Keratinocyte (primary cell): ENCODE measurements at regions not wholly inside any gene's neighbourhood (a gene's known extent, or its start where the extent isn't known, plus 50 kb on each side); places are given as distances from the start of the nearest gene placed in this dataset.

Experiments
- DNase-seq: peaks from one replicate; pipeline ENCODE4 v3.0.0-alpha.2; 2011; ENCODE audit warnings: low read depth, missing footprints, low spot score
- FAIRE-seq: peaks from 2 replicates; lab custom pipeline; 2011; peaks lifted over from hg19 to GRCh38; lab: Jason Lieb, UNC
- H2AFZ ChIP-seq: 2 replicates; pipeline ENCODE4 v1.6.0; 2012; ENCODE audit warnings: low read length, control low read depth, inconsistent platforms; ENCODE audit not compliant: control insufficient read depth
- H3K27ac ChIP-seq: 2 replicates; pipeline ENCODE4 v1.5.1; 2011; ENCODE audit warnings: low read length; ENCODE audit not compliant: control insufficient read depth, insufficient read depth
- H3K27me3 ChIP-seq: 3 replicates; pipeline ENCODE4 v1.6.0; 2011; ENCODE audit warnings: low read length; ENCODE audit not compliant: control insufficient read depth, insufficient read depth; ENCODE audit errors: extremely low read depth
- H3K36me3 ChIP-seq, 2 experiments: 2 replicates in 1 of 2; 3 replicates in 1 of 2; pipeline ENCODE4 v1.5.1; 2011; ENCODE audit warnings: low read length in 2 of 2, mild to moderate bottlenecking in 1 of 2; ENCODE audit not compliant: control insufficient read depth in 2 of 2, insufficient read depth in 2 of 2; ENCODE audit errors: extremely low read depth in 1 of 2
- H3K4me1 ChIP-seq: 3 replicates; pipeline ENCODE4 v1.5.1; 2011; ENCODE audit warnings: low read length; ENCODE audit not compliant: control insufficient read depth, insufficient read depth; ENCODE audit errors: extremely low read depth
- H3K4me2 ChIP-seq: 3 replicates; pipeline ENCODE4 v1.6.0; 2011; ENCODE audit warnings: low read depth, low read length; ENCODE audit not compliant: control insufficient read depth, insufficient read depth; ENCODE audit errors: extremely low read depth
- H3K4me3 ChIP-seq, 3 experiments: fragments of 200-600 bp in 1 of 3; sonication (generic) in 1 of 3; 2 replicates in 2 of 3; 3 replicates in 1 of 3; pipeline ENCODE4 v1.5.1; 2011 to 2016; ENCODE audit warnings: low read length in 3 of 3, mild to moderate bottlenecking in 3 of 3, control low read depth in 2 of 3, inconsistent platforms in 1 of 3, low read depth in 1 of 3, mixed read lengths in 1 of 3, mixed run types in 1 of 3, moderate library complexity in 1 of 3; ENCODE audit not compliant: control insufficient read depth in 2 of 3, insufficient read depth in 2 of 3; ENCODE audit errors: extremely low read depth in 1 of 3
- H3K79me2 ChIP-seq: 2 replicates; pipeline ENCODE4 v1.6.0; 2012; ENCODE audit warnings: low read length; ENCODE audit not compliant: control insufficient read depth, insufficient read depth
- H3K9ac ChIP-seq: 3 replicates; pipeline ENCODE4 v1.6.0; 2011; ENCODE audit warnings: low read length; ENCODE audit not compliant: control insufficient read depth, insufficient read depth; ENCODE audit errors: extremely low read depth
- H3K9me1 ChIP-seq: 3 replicates; pipeline ENCODE4 v1.6.0; 2011; ENCODE audit warnings: low read length; ENCODE audit not compliant: control insufficient read depth, insufficient read depth; ENCODE audit errors: extremely low read depth
- H3K9me3 ChIP-seq: 2 replicates; pipeline ENCODE4 v1.5.1; 2012; ENCODE audit warnings: low read depth, low read length; ENCODE audit not compliant: control insufficient read depth
- H4K20me1 ChIP-seq: 3 replicates; pipeline ENCODE4 v1.6.0; 2011; ENCODE audit warnings: low read length; ENCODE audit not compliant: control insufficient read depth, insufficient read depth; ENCODE audit errors: extremely low read depth
- CTCF ChIP-seq, 3 experiments: IDR thresholded peaks in 1 of 3; conservative IDR thresholded peaks in 1 of 3; optimal IDR thresholded peaks in 1 of 3; 2 replicates in 2 of 3; 3 replicates in 1 of 3; pipeline versions ENCODE3 to v1.5.1; 2011; ENCODE audit warnings: low read length in 3 of 3, mild to moderate bottlenecking in 3 of 3, moderate library complexity in 2 of 3, control low read depth in 1 of 3, inconsistent platforms in 1 of 3; ENCODE audit not compliant: insufficient read depth in 2 of 3; ENCODE audit errors: extremely low read depth in 1 of 3
- EZH2 ChIP-seq: IDR thresholded peaks from one replicate; pipeline ENCODE4 v1.6.1; 2012; ENCODE audit warnings: inconsistent platforms, mild to moderate bottlenecking, low read length, moderate library complexity
- dilution Hi-C: fragments of 300-500 bp; cut with MboI; formaldehyde crosslinking; loops from one replicate; pipeline ENCODE4 v1.7.0; 2020; ENCODE audit warnings: low sequenced_read_pairs; ENCODE audit not compliant: extremely low pct_ligation_motif_present

- no peak overlapping the region for H3K4me3 ChIP-seq
- peaks cover 22% of the 10 kb centered on the region for H3K9me3 ChIP-seq
- H4K20me1 ChIP-seq = no peaks in the 10 kb centered on the region
- DNase-seq (no peak), FAIRE-seq (no peak)
- H3K79me2 ChIP-seq = no peaks in the 10 kb centered on the region
- no peaks in the 10 kb centered on the region for H3K9me1 ChIP-seq
- no peaks in the 10 kb centered on the region for H3K36me3 ChIP-seq
- no peak overlapping the region for H3K27ac ChIP-seq
- no peak overlapping the region for H3K4me2 ChIP-seq
- TF ChIP-seq EZH2 = no peak
- TF ChIP-seq CTCF (optimal IDR thresholded peaks at IDR 0.05 in 1 of 3, IDR thresholded peaks at IDR 0.05 in 1 of 3, conservative IDR thresholded peaks at IDR 0.05 in 1 of 3; ENCODE audit: extremely low read depth in 1 of 3, insufficient read depth in 2 of 3, low read length in 3 of 3) = no peak
- no peak overlapping the region for H3K9ac ChIP-seq
- no peaks in the 10 kb centered on the region for H3K27me3 ChIP-seq
- no peaks in the 10 kb centered on the region for H3K4me1 ChIP-seq
- dilution Hi-C loops = no loop called here
- H2AFZ ChIP-seq = no peak overlapping the region
Measured at GRCh38 chr22:47443836-47444745, 681.6 kb downstream of the TBC1D22A start.

GRCh38 chr22:47442821-47443220, 680.4 kb downstream of the TBC1D22A start:
- no peaks in the 10 kb centered on the region for H3K27me3 ChIP-seq
- H3K4me2 ChIP-seq = no peak overlapping the region
- H3K9me1 ChIP-seq = no peaks in the 10 kb centered on the region
- H3K4me3 ChIP-seq = no peak overlapping the region
- no peak for DNase-seq
- H3K9ac ChIP-seq = no peak overlapping the region
- TF ChIP-seq EZH2 (no peak), CTCF (optimal IDR thresholded peaks at IDR 0.05 in 1 of 3, IDR thresholded peaks at IDR 0.05 in 1 of 3, conservative IDR thresholded peaks at IDR 0.05 in 1 of 3; ENCODE audit: extremely low read depth in 1 of 3, insufficient read depth in 2 of 3, low read length in 3 of 3) (no peak)
- no peaks in the 10 kb centered on the region for H3K36me3 ChIP-seq
- dilution Hi-C loops = no loop called here
- no peaks in the 10 kb centered on the region for H3K4me1 ChIP-seq
- no peak for FAIRE-seq
- H2AFZ ChIP-seq = no peak overlapping the region
- H4K20me1 ChIP-seq = no peaks in the 10 kb centered on the region
- no peaks in the 10 kb centered on the region for H3K79me2 ChIP-seq
- no peak overlapping the region for H3K27ac ChIP-seq
- peaks cover 18% of the 10 kb centered on the region for H3K9me3 ChIP-seq
